Erythroblast (primary cell): ENCODE measurements at regions not wholly inside any gene's neighbourhood (a gene's known extent, or its start where the extent isn't known, plus 50 kb on each side); places are given as distances from the start of the nearest gene placed in this dataset.

Source experiments
- GATA1 ChIP-seq: IDR thresholded peaks from 2 replicates; pipeline ENCODE4 v1.6.1; 2011; ENCODE audit warnings: low read depth, mild to moderate bottlenecking, control low read depth, low read length, moderate library complexity
- POLR2A ChIP-seq: IDR thresholded peaks from 2 replicates; pipeline ENCODE4 v1.6.1; 2011; ENCODE audit warnings: mild to moderate bottlenecking, low read length

DNA sequence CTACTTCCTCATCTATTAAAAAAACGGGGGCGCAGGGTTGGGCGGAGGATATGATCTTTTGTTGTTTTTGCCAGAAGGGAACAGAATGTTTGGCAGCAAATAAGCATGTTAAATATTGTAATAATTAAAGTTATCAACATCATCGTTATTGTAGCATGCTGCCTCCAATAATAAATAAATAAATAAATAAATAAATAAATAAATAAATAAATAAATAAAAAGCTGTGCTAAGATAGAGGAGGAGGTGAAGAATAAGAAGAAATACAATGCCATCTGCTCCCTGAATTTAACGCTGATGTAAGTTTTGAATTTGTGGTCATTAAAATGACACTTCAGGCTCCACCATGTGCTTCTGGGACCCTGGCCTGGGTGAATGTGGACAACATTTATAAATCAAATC is 508.0 kb upstream of the TNC start:
- no peak for TF ChIP-seq POLR2A
- no peak for TF ChIP-seq GATA1
